Endothelial cell of umbilical vein (primary cell): ENCODE measurements at regions not wholly inside any gene's neighbourhood (a gene's known extent, or its start where the extent isn't known, plus 50 kb on each side); places are given as distances from the start of the nearest gene placed in this dataset.

ENCODE experiments used
- BruUV-seq: library from RNA; stranded (reverse); fragments of 400-500 nt; replicated peaks from 2 replicates; lab custom pipeline; 2021; lab: Mats Ljungman, UMichigan
- CTCF ChIA-PET: fragments of 300-600, 350-600 bp; sonication (Branson Sonifier 250); formaldehyde crosslinking; loops from one replicate; lab custom pipeline; 2021; ENCODE audit warnings: antibody characterized with exemption, inconsistent platforms; lab: Charles Lee
- POLR2A ChIA-PET: fragments of 300-600, 350-600 bp; sonication (Branson Sonifier 250); formaldehyde crosslinking; loops from one replicate; lab custom pipeline; 2021; ENCODE audit warnings: antibody characterized with exemption, inconsistent platforms; lab: Charles Lee
- DNase-seq: peaks from one replicate; pipeline ENCODE4 v3.0.0-alpha.2; 2011; ENCODE audit warnings: low read depth, low spot score
- FAIRE-seq: peaks from 2 replicates; lab custom pipeline; 2011; peaks lifted over from hg19 to GRCh38; lab: Jason Lieb, UNC
- H2AFZ ChIP-seq: 2 replicates; pipeline ENCODE4 v1.6.0; 2012; ENCODE audit warnings: low read depth, low read length, control low read depth, inconsistent platforms
- H3K27ac ChIP-seq: 2 replicates; pipeline ENCODE4 v1.5.1; 2011; ENCODE audit warnings: low read depth, mild to moderate bottlenecking, control low read depth, low read length, moderate library complexity; ENCODE audit not compliant: insufficient read depth
- H3K27me3 ChIP-seq, 2 experiments: 2 replicates each; pipeline versions ENCODE4 v1.6.0 to v1.6.1; 2011; ENCODE audit warnings: low read length in 2 of 2, mixed read lengths in 1 of 2; ENCODE audit not compliant: control insufficient read depth in 2 of 2, insufficient read depth in 2 of 2
- H3K36me3 ChIP-seq, 2 experiments: 2 replicates in 1 of 2; 3 replicates in 1 of 2; pipeline ENCODE4 v1.5.1; 2011; ENCODE audit warnings: low read length in 2 of 2, mild to moderate bottlenecking in 1 of 2, moderate library complexity in 1 of 2; ENCODE audit not compliant: control insufficient read depth in 2 of 2, insufficient read depth in 2 of 2; ENCODE audit errors: extremely low read depth in 1 of 2
- H3K4me1 ChIP-seq: 3 replicates; pipeline ENCODE4 v1.5.1; 2011; ENCODE audit warnings: mild to moderate bottlenecking, low read length; ENCODE audit not compliant: control insufficient read depth, insufficient read depth; ENCODE audit errors: extremely low read depth
- H3K4me2 ChIP-seq: 2 replicates; pipeline ENCODE4 v1.6.1; 2011; ENCODE audit warnings: low read length, control low read depth, mixed read lengths; ENCODE audit not compliant: insufficient read depth
- H3K4me3 ChIP-seq, 3 experiments: fragments of 200-600 bp in 1 of 3; sonication (generic), shearing (Covaris generic) in 1 of 3; replicated peaks in 1 of 3; 2 replicates each; pipeline ENCODE4 v1.5.1; 2011 to 2016; ENCODE audit warnings: control low read depth in 3 of 3, low read length in 3 of 3, mild to moderate bottlenecking in 2 of 3, inconsistent platforms in 1 of 3, low read depth in 1 of 3, moderate library complexity in 1 of 3; ENCODE audit not compliant: insufficient read depth in 1 of 3
- H3K79me2 ChIP-seq: 2 replicates; pipeline ENCODE4 v1.6.0; 2012; ENCODE audit warnings: low read length, inconsistent platforms; ENCODE audit not compliant: control insufficient read depth, insufficient read depth
- H3K9ac ChIP-seq: replicated peaks from 2 replicates; pipeline ENCODE3; 2011; ENCODE audit warnings: low read length, control low read depth; ENCODE audit not compliant: insufficient read depth; ENCODE audit errors: extremely low read depth
- H3K9me1 ChIP-seq: replicated peaks from 3 replicates; pipeline ENCODE4 v1.6.0; 2011; ENCODE audit warnings: mild to moderate bottlenecking, low read length; ENCODE audit not compliant: control insufficient read depth, insufficient read depth; ENCODE audit errors: extremely low read depth
- H3K9me3 ChIP-seq: replicated peaks from 2 replicates; pipeline ENCODE4 v1.5.1; 2012; ENCODE audit warnings: low read length, inconsistent platforms; ENCODE audit not compliant: control insufficient read depth, insufficient read depth
- H4K20me1 ChIP-seq: replicated peaks from 2 replicates; pipeline ENCODE3; 2011; ENCODE audit warnings: mild to moderate bottlenecking, low read length; ENCODE audit not compliant: control insufficient read depth, insufficient read depth; ENCODE audit errors: extremely low read depth
- CTCF ChIP-seq, 2 donors: IDR thresholded peaks; 1 replicate in 1 of 2; 2 replicates in 1 of 2; pipeline ENCODE4 v1.5.1; 2011; ENCODE audit warnings: low read length in 2 of 2, mild to moderate bottlenecking in 2 of 2, moderate library complexity in 2 of 2, control low read depth in 1 of 2, inconsistent platforms in 1 of 2, low read depth in 1 of 2; ENCODE audit not compliant: insufficient read depth in 1 of 2; ENCODE audit errors: extremely low read depth in 1 of 2
- EZH2 ChIP-seq: IDR thresholded peaks from 2 replicates; pipeline ENCODE4 v1.6.1; 2012; ENCODE audit warnings: borderline replicate concordance, low read depth, mild to moderate bottlenecking, moderate library complexity, low read length, inconsistent platforms; ENCODE audit not compliant: severe bottlenecking
- FOS ChIP-seq: IDR thresholded peaks from 2 replicates; pipeline ENCODE4 v1.6.1; 2011; ENCODE audit warnings: mild to moderate bottlenecking, low read length, moderate library complexity, borderline replicate concordance; ENCODE audit not compliant: insufficient read depth
- GATA2 ChIP-seq: IDR thresholded peaks from 2 replicates; pipeline ENCODE4 v1.7.0; 2011; ENCODE audit warnings: low read depth, mild to moderate bottlenecking, moderate library complexity, mixed read lengths, low read length; ENCODE audit not compliant: insufficient read length, insufficient read depth
- JUN ChIP-seq: IDR thresholded peaks from 2 replicates; pipeline ENCODE4 v1.6.1; 2011; ENCODE audit warnings: borderline replicate concordance, low read depth; ENCODE audit not compliant: insufficient read length, insufficient read depth
- MYC ChIP-seq: IDR thresholded peaks from one replicate; pipeline ENCODE4 v1.6.1; 2011; ENCODE audit warnings: mild to moderate bottlenecking, low read depth, low read length
- POLR2A ChIP-seq: IDR thresholded peaks from 2 replicates; pipeline ENCODE4 v1.6.1; 2012; ENCODE audit warnings: low read depth, mild to moderate bottlenecking, control low read depth, low read length
- POLR2AphosphoS5 ChIP-seq: IDR thresholded peaks from 2 replicates; pipeline ENCODE4 v1.6.1; 2012; ENCODE audit warnings: low read depth, mild to moderate bottlenecking, control low read depth, low read length, moderate library complexity; ENCODE audit not compliant: insufficient read depth
- dilution Hi-C: fragments of 300-500 bp; cut with MboI; formaldehyde crosslinking; loops from one replicate; pipeline ENCODE4 v1.15.0; 2019; ENCODE audit warnings: low sequenced_read_pairs; ENCODE audit not compliant: extremely low pct_ligation_motif_present
- intact Hi-C: fragments of 100-400 bp; cut with micrococcal nuclease; formaldehyde crosslinking; loops from one replicate; pipeline ENCODE4 v1.10.0; 2022
- TF ChIP-seq, protein P1 (sequence below): IDR thresholded peaks from 2 replicates; pipeline ENCODE4 v1.6.1; 2011; ENCODE audit not compliant: insufficient read depth, insufficient read length

GRCh38 chr10:118904286-118904685 is 125.2 kb upstream of the NANOS1 start:
- no peaks in the 10 kb centered on the region for H3K9me3 ChIP-seq
- no peak for FAIRE-seq
- no peaks in the 10 kb centered on the region for H3K79me2 ChIP-seq
- BruUV-seq, result no TSS peak
- H4K20me1 ChIP-seq, result no peaks in the 10 kb centered on the region
- H3K27ac ChIP-seq, result no peak overlapping the region
- POLR2A ChIA-PET, result no interaction called here
- dilution Hi-C loops (no loop called here), intact Hi-C loops (no loop called here)
- H3K9me1 ChIP-seq, result no peaks in the 10 kb centered on the region
- H3K4me3 ChIP-seq, result no peak overlapping the region
- H3K4me2 ChIP-seq, result no peak overlapping the region
- H2AFZ ChIP-seq, result no peak overlapping the region
- CTCF ChIA-PET, result no interaction called here
- H3K36me3 ChIP-seq, result no peaks in the 10 kb centered on the region
- TF ChIP-seq POLR2AphosphoS5 (no peak), MYC (no peak), EZH2 (no peak), FOS (no peak), CTCF (IDR thresholded peaks at IDR 0.05; ENCODE audit: extremely low read depth in 1 of 2, insufficient read depth in 1 of 2, low read depth in 1 of 2, low read length in 2 of 2) (no peak), POLR2A (no peak), JUN (no peak), GATA2 (no peak)
- TF ChIP-seq, protein P1, sequence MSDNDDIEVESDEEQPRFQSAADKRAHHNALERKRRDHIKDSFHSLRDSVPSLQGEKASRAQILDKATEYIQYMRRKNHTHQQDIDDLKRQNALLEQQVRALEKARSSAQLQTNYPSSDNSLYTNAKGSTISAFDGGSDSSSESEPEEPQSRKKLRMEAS, result no peak
- no peak overlapping the region for H3K9ac ChIP-seq
- no peak for DNase-seq
- no peaks in the 10 kb centered on the region for H3K4me1 ChIP-seq
- peaks cover 2 to 3% of the 10 kb centered on the region in 2 experiments for H3K27me3 ChIP-seq
